ENCODE measurements at regions not wholly inside any gene's neighbourhood (a gene's known extent, or its start where the extent isn't known, plus 50 kb on each side); places are given as distances from the start of the nearest gene placed in this dataset.
"Not testable (repeated sequence)": the region's sequence is repeated elsewhere in the genome, so short reads cannot be mapped to it uniquely, and the experiment has no call there.

- no peak for DNase-seq (ENCODE audit: low spot score)
- Histone ChIP-seq H3K36me3 (ENCODE audit: insufficient read depth, low read length, poor library complexity, severe bottlenecking) (no peaks in the 10 kb centered on the region), H3K4me1 (ENCODE audit: insufficient read depth, low read length, poor library complexity, severe bottlenecking) (no peaks in the 10 kb centered on the region), H3K9me3 (ENCODE audit: low read depth, low read length, poor library complexity, severe bottlenecking) (peaks cover 10% of the 10 kb centered on the region), H3K27me3 (replicated peaks; ENCODE audit: insufficient read depth, low read depth, low read length, poor library complexity) (no peaks in the 10 kb centered on the region), H3K27ac (ENCODE audit: low read depth, low read length, poor library complexity, severe bottlenecking) (no peak overlapping the region), H3K4me3 (ENCODE audit: low read depth, low read length, poor library complexity, severe bottlenecking) (no peak overlapping the region)
- ChIA-PET POLR2A (ENCODE audit: low non-redundant PET) (no interaction called here), CTCF (no interaction called here)
- intact Hi-C loops (cut with micrococcal nuclease; ENCODE audit: unreplicated experiment), result no loop called here
- TF ChIP-seq, protein P1, sequence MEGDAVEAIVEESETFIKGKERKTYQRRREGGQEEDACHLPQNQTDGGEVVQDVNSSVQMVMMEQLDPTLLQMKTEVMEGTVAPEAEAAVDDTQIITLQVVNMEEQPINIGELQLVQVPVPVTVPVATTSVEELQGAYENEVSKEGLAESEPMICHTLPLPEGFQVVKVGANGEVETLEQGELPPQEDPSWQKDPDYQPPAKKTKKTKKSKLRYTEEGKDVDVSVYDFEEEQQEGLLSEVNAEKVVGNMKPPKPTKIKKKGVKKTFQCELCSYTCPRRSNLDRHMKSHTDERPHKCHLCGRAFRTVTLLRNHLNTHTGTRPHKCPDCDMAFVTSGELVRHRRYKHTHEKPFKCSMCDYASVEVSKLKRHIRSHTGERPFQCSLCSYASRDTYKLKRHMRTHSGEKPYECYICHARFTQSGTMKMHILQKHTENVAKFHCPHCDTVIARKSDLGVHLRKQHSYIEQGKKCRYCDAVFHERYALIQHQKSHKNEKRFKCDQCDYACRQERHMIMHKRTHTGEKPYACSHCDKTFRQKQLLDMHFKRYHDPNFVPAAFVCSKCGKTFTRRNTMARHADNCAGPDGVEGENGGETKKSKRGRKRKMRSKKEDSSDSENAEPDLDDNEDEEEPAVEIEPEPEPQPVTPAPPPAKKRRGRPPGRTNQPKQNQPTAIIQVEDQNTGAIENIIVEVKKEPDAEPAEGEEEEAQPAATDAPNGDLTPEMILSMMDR (conservative IDR thresholded peaks at IDR 0.05; ENCODE audit: low read depth, low read length), result no peak
- no peak for TF ChIP-seq EZH2 (IDR thresholded peaks at IDR 0.05; ENCODE audit: borderline replicate concordance, low read depth, low read length, poor library complexity, severe bottlenecking)
- no TSS peak for BruUV-seq (replicated peaks)
Measured at GRCh38 chr5:153939101-153939500, 99.6 kb downstream of the FAM114A2 start.

DNA sequence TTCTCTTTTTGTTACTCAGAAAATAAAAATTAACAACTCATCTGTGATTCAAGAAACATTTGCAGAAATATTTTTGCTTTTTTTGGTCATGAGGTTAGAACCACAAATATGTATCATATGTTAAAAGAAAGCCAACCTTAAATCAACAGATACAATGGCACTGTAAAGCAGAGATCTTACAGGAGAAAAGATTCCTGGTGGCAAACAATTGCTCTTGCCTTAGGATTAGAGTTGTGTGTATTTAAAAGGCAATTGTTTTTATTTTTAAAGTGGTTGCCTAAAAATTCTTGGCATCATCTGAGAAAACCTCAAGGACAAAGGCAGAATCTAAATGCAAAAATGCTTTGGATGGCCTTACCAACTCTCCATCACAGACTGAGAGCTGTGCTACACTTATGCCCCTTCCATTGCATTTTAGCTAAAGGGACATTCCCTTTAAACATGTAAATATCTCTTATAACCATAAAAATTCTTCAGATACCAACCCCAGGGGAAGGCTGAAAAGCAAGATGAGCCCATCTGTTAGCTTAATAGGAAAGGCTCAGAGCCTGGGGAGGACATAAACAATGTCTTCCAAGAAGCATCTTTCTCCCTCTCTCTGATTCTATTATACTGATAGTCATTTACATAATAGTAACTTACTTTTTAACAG lies 100.4 kb downstream of the FAM114A2 start:
- ChIA-PET CTCF (no interaction called here), POLR2A (ENCODE audit: low non-redundant PET) (no interaction called here)
- DNase-seq (ENCODE audit: low spot score), result no peak
- no peak overlapping the region for H3K27ac ChIP-seq (ENCODE audit: low read depth, low read length, poor library complexity, severe bottlenecking)
- intact Hi-C loops (cut with micrococcal nuclease; ENCODE audit: unreplicated experiment), result no loop called here
- H3K27me3 ChIP-seq (replicated peaks; ENCODE audit: insufficient read depth, low read depth, low read length, poor library complexity), result no peaks in the 10 kb centered on the region
- H3K9me3 ChIP-seq (ENCODE audit: low read depth, low read length, poor library complexity, severe bottlenecking), result peaks cover 10% of the 10 kb centered on the region
- H3K4me3 ChIP-seq (ENCODE audit: low read depth, low read length, poor library complexity, severe bottlenecking), result no peak overlapping the region
- TF ChIP-seq EZH2 (IDR thresholded peaks at IDR 0.05; ENCODE audit: borderline replicate concordance, low read depth, low read length, poor library complexity, severe bottlenecking), result no peak
- TF ChIP-seq, protein P1 (conservative IDR thresholded peaks at IDR 0.05; ENCODE audit: low read depth, low read length), result no peak
- no TSS peak for BruUV-seq (replicated peaks)
- no peaks in the 10 kb centered on the region for H3K36me3 ChIP-seq (ENCODE audit: insufficient read depth, low read length, poor library complexity, severe bottlenecking)
- H3K4me1 ChIP-seq (ENCODE audit: insufficient read depth, low read length, poor library complexity, severe bottlenecking), result no peaks in the 10 kb centered on the region

DNA sequence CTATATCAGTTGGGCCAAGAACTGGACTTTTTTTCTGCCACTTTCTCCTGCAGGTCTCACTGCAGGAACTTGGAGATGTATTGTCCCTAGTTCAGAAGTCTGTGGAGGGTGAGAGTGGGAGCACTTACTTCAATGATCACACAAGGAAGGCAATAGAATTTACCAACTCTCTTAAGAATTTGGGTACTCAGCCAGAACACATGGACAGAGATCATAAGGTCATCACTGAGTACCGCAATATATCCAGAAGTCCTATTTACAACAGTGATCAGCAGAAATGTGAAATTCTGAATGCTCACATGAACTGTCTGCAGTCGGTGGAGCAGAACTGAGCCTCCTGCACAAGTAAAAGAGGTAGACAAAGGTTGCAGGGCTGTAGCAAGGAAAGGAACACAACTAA lies 101.0 kb downstream of the FAM114A2 start:
- DNase-seq (ENCODE audit: low spot score), result no peak
- CTCF ChIA-PET, result no interaction called here
- H3K4me3 ChIP-seq (ENCODE audit: low read depth, low read length, poor library complexity, severe bottlenecking), result no peak overlapping the region
- POLR2A ChIA-PET (ENCODE audit: low non-redundant PET), result no interaction called here
- no peaks in the 10 kb centered on the region for H3K4me1 ChIP-seq (ENCODE audit: insufficient read depth, low read length, poor library complexity, severe bottlenecking)
- BruUV-seq (replicated peaks), result no TSS peak
- no peak overlapping the region for H3K27ac ChIP-seq (ENCODE audit: low read depth, low read length, poor library complexity, severe bottlenecking)
- TF ChIP-seq, protein P1 (conservative IDR thresholded peaks at IDR 0.05; ENCODE audit: low read depth, low read length), result no peak
- no peak for TF ChIP-seq EZH2 (IDR thresholded peaks at IDR 0.05; ENCODE audit: borderline replicate concordance, low read depth, low read length, poor library complexity, severe bottlenecking)
- H3K36me3 ChIP-seq (ENCODE audit: insufficient read depth, low read length, poor library complexity, severe bottlenecking), result no peaks in the 10 kb centered on the region
- H3K27me3 ChIP-seq (replicated peaks; ENCODE audit: insufficient read depth, low read depth, low read length, poor library complexity), result no peaks in the 10 kb centered on the region
- peaks cover 10% of the 10 kb centered on the region for H3K9me3 ChIP-seq (ENCODE audit: low read depth, low read length, poor library complexity, severe bottlenecking)
- intact Hi-C loops (cut with micrococcal nuclease; ENCODE audit: unreplicated experiment), result no loop called here

DNA sequence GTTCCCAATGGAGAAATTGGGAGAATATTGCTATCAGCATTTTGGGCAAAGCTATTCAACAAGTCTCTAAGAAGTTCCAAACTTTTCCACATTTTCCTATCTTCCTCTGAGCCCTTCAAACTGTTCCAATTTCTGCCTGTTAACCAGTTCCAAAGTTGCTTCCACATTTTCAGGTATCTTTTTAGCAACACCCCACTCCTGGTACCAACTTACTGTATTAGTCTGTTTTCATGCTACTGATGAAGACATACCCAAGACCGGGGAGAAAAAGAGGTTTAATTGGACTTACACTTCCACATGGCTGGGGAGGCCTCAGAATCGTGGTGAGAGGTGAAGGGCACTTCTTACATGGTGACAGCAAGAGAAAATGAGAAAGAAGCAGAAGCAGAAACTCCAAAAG lies 103.6 kb downstream of the FAM114A2 start:
- H3K4me3 ChIP-seq (ENCODE audit: low read depth, low read length, poor library complexity, severe bottlenecking); H3K9me3 ChIP-seq (ENCODE audit: low read depth, low read length, poor library complexity, severe bottlenecking); H3K27me3 ChIP-seq (replicated peaks; ENCODE audit: insufficient read depth, low read depth, low read length, poor library complexity); CTCF ChIA-PET; H3K36me3 ChIP-seq (ENCODE audit: insufficient read depth, low read length, poor library complexity, severe bottlenecking); BruUV-seq (replicated peaks); DNase-seq (ENCODE audit: low spot score); POLR2A ChIA-PET (ENCODE audit: low non-redundant PET); intact Hi-C loops (cut with micrococcal nuclease; ENCODE audit: unreplicated experiment); H3K4me1 ChIP-seq (ENCODE audit: insufficient read depth, low read length, poor library complexity, severe bottlenecking); H3K27ac ChIP-seq (ENCODE audit: low read depth, low read length, poor library complexity, severe bottlenecking): not testable (repeated sequence)
